ENCODE measurements at regions not wholly inside any gene's neighbourhood (a gene's known extent, or its start where the extent isn't known, plus 50 kb on each side); places are given as distances from the start of the nearest gene placed in this dataset.
A peak's percentile ranks its signal among the peaks of the same experiment; 100 is the strongest.

DNA sequence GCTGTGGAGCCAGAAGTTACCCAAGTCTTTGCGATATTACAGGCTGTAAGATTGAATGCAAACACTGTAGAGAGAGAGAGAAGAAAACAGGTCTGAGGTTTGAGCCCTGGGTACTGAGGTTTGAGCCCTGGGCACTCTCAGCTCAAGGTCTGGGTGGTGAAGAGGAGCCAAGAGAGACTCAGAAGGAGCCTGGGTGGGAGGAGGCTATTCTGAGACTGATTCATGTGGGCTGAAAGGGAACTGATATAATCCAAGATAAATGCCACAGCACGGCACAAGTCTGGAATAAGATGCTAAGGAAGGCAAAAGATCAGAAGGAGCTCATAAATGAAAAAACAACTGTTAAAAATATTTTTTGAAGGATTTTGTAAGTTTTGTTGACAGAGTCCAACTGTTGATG is 407.6 kb upstream of the HS6ST1 start:
- no peak for DNase-seq (ENCODE audit: low spot score)

DNA sequence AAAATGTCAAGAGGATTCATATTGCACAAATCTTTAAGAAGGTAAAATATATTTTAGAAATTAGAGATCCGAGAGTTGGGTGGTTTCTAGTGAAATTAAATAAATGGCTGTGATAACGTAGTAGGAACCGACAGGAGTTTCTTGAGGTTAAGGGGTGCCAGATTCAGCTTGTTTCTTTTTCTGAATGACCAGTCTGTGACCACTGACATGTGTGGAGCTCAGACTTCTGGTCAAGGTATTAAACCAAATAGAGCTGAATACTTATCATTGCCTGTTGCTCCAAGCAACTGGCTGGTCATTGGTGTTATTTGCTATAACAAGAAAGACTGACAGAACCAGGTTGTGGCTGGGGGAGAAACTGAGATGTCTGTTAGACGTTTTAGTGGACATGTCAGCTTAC is 408.2 kb upstream of the HS6ST1 start:
- DNase-seq (ENCODE audit: low spot score), result no peak

DNA sequence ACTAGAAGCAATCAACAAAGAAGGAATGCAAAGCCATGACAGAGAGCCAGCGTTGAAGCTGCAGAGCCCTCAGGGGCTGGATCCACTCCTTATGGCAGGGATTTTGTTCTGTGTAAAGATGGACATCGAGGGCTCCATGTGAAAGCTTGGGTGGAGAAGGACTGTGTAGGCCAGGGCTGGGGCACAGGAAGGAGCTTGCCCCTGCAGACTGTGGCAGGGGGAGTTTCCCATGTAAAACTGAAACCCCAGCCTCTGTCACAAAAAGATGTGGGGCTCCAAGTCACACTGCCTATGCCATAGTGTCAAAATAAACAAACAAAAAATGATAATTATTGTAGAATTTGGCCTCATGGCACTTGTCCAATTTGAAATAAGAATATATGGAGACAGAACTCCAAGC is 408.7 kb upstream of the HS6ST1 start:
- DNase-seq (ENCODE audit: low spot score), result no peak

DNA sequence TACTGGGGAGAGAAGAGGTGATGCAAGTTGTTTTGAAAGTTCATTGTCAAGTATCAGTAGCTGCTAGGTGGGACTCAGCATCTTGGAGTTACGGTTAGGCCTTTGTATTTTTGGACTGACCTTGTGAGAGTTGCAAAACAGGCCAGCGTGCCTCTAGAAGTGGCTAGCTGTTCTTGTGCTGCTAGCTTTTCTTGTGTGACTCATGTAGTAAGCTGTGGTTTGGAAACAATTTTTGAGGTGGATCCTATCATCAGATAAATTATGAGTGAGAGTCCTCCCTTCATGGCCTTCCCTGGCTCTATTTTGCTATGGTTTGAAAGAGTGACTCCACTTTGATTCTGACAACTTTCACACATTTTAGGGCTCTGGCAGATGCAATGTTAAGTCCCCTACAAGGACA is 409.2 kb upstream of the HS6ST1 start:
- DNase-seq (ENCODE audit: low spot score), result no peak

DNA sequence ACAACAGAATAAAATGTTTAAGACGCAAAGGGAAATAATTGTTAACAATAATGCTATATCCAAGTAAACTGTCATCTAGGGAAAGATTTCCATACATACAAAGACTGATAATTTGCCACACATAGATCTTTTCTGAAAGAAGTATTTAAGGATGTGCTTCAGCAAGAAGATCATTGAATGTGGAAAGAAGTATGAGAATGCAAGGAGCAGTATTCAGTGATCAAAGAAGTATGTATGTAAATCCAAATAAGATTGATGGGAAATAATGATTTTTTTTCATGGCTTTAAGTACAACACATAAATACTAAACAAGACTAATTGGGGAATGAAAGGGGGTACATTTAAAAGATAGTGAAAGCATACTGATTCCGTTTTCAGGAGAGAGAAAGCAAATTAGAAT is 410.4 kb upstream of the HS6ST1 start:
- DNase-seq (ENCODE audit: low spot score), result no peak

DNA sequence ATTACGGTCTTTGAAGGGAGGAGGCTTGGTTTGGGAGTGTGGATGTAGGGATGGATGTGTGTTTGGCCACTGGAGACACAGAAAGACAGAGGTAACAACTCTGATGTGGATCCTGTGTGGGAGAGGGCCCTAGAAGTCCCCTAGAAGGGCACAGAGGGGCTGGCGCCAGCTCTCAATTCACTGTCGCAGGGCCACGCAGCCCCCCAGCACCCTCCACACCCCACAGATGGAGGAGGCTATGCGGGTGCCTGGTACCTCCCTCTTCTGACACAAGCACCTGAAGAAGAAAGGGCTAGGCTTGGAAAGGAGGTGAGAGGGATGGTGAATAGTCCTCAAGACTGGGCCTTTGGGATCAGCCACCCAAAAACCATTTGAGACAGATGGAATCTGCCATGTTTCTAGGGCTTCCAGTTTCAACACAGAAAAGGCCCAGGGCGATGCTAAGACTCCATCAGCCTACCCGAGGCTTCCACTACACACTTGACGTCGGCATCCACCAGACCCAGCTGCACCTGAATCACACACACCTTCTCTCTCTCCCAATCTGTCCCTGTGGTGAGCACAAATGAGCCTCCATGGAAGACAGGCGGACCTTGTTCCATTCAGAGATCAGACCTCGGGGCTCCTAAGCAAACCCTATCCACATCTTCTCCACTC is 413.5 kb upstream of the HS6ST1 start:
- no peak for DNase-seq (ENCODE audit: low spot score)

DNA sequence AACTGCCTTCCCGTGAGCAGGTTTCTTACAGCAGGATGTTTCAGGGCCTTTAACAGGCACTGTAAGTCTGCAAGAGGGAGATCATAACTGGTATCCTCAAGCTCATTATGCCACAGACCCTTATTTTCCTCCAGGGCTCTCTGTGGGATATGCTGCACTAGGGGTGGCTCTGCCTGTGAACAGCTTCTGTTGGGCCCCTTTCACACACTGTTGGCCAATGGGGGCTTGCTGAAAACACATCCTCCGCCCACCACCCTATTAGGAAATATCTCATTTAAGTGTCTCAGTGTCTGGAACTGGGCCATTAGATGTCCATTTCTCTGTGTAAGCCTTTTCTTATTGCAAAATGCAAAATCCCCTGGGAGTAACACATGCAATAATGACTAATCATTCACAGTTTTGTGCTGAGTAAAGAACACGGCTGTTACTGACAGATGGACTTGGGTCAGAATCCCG is 414.3 kb upstream of the HS6ST1 start:
- peak; percentile 39 for DNase-seq (ENCODE audit: low spot score)

DNA sequence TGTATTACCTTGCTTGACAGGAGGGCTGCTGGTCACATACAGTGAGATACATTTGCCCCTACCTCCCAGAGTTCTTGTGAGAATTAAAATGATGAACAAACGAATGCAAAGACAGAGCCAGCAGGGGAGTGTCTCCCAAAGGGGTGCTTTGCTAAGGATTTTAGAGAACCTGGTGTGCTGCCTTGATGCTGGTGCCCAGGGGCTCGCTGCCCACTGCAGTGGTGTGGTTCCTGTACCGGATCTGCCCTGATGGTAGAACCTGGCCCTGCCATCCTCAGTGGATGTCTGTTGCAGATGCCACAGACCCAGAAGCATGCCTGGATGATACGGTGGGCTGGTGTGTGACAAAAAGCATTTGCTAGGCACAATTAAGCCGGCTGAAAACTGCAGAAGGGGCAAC is 414.8 kb upstream of the HS6ST1 start:
- DNase-seq (ENCODE audit: low spot score), result no peak

DNA sequence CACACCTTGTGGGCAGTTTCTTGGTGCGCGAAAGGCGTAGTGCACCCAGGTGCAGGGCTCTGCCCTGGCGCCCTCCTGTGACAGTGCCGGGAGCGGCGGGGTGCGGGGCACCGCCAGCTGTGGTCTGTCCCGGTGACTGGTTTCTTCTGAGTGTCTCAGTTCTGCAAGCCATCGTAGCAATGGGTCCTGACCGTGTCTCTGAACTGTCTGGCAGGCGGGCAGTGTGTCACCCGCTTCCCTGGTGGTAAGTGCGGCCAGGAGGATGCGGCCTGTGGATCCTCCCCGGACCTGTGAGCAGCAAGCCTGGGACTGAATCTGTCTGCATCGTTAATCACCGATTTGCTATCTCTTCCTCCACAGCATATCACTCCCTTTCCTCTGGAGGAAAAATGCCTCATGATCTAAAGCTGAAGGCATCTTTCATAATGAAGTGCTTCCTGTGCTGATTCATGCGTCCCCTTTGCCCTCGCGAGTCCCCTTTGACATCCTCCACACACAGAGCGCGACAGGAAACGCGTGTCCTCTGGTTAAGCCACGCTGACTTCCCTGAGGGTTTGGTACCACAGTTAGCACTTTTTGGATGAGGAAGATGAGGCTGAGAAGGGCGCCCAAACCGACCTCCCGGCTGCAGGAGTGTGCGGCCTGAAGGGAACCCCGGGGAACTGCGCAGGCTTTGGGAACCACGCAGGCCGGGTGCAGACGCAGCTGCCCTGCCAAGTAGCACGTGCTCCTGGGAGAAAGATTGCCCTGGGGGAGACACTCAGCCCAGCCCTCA is 416.0 kb upstream of the HS6ST1 start:
- peak; percentile 91 for DNase-seq (ENCODE audit: low spot score)

DNA sequence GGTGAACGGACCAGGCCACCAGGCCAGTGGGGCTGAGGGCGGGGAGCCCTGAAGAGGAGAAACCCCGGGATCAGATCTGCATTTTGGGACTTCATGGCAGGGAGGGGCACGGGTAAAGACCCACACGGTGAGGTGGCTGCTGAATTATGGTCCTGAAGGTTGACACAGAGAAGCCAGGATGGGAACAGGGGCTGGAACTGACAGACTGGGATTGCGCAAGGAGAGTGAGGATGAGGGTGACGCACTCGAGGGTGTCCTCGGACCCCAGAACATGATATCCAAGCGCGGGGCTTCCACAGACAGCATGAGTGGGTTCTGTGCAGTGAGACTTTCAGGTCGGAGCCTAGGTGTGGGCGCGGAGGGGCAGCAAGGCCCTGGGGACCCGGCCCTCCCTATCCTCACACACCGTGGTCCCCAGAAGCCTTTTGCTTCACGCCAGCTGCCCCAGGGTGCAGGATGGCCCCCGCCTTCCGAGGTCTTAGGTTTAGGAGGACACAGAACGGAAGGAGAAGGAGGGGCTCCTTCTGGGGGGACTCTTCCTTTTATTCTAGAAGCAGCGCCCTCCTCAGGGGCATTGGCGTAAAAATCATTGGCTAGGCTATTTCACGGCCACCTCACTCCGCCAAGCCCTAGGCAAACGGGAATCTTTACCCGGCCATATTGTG is 416.8 kb upstream of the HS6ST1 start:
- no peak for DNase-seq (ENCODE audit: low spot score)

DNA sequence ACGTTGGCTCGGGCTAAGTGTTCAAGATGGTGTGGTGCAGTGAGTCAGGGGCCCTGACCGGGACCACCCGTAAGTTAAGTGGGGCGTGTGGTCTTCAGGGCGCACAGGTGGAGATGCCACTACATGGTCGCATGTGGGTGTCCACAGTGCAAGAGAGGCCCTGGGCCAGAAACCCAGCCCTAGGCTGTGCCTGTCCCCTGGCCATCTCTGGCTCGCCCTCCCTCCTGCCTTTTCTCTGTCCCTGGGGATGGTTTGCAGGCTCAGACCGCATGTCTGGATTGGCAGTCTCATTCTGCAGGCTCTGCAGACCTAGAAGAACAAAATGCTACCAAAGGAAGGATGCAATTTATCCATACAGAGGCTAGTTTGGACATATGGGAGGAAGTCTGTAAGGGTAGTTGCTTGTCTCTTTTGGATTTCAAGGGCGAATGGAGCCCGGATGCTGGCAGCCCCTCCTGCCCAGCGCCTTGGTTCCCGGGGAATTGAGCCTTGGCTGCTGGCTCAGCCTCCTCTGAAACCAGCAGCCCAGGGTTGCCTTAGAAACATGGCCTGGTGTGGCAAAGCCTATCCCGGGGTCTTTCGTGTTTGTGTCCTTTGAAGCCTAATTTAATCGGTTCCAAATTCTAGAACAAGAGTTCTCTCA is 417.5 kb upstream of the HS6ST1 start:
- peak; percentile 48 for DNase-seq (ENCODE audit: low spot score)

DNA sequence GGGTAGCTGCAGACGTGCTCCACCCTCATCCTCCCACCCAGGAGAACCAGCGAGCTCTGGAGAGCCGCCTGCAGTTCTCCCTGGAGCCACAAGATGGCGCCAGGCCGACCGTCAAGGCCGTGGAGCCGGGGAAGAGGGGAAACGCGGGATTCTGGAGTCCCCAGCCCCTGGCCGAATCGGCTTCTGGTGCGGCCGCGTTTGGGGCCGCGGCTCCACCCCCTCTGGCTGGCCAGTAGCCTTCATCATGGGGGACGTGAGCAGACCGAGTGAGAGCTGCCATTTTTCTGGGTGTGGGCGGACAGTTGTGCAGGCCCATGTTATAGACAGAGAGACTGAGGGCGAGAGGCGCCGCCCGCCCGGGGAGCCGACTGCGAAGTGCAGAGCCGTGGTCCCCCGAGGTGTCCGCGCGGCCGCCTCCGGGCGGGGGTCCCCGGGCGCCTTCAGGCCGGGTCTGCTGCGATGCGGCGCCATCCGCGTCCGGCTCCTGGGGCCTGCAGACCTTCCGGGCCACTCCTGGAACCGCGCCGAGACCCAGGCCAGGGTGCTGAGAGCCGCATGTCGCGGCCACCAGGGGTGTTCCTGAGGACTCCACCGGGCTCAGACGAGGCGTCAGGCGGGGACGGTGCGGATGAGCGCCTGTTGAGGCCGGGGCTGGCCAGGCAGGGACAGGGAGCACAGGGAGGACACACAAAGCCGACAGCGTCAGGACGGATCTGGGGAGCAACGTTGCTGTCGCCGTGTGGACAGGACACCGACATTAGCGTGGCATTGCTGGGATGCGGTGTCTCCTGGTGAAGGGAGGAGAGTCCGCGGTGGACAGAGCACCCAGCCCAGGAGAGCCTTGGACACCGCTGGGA is 418.2 kb upstream of the HS6ST1 start:
- peak; percentile 81 for DNase-seq (ENCODE audit: low spot score)

DNA sequence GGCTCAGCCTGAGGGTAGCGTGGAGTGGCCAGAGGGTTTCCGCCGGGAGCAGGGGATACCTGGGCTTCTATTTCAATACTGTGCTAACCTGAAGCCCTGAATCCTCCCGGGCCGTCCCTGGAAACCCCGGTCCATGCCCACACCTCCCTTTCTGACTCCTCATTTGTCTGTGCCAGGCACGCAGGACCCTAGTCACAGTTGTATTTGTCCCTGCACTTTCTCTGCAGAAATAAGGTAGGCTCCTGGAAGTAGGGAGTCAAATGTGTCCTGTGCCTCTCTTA is 418.8 kb upstream of the HS6ST1 start:
- no peak for DNase-seq (ENCODE audit: low spot score)

DNA sequence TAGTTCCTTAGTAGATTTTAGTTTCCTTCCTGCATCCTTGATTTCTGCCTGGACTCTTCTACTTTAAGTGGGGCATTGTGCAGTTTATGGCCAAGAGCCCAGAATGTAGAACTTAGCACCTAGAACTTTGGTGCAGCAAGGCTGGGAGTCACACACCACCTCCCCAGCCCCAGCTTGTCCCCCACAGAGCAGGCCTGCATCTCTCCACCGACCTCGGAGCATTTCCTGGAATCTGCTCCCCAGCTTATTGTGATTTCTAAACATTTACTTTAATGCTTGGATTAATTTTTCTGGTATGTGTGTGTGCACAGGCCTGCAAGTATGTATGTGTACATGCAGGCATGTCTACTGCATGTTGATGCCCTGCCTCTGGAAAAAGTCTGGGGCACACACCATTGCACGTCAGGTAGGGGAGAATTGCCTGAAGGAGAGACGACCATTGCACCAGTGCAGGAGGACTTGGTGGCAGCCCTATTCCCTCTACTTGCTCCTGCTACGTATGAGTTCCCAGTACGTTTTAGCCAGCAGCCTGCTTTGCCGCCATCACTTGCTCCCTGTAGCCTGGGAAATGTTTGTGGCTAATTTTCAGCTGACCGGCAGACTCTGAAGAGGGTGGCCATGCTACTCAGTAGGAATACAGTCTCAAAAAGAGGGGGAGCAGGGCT is 419.9 kb upstream of the HS6ST1 start:
- DNase-seq (ENCODE audit: low spot score), result no peak

DNA sequence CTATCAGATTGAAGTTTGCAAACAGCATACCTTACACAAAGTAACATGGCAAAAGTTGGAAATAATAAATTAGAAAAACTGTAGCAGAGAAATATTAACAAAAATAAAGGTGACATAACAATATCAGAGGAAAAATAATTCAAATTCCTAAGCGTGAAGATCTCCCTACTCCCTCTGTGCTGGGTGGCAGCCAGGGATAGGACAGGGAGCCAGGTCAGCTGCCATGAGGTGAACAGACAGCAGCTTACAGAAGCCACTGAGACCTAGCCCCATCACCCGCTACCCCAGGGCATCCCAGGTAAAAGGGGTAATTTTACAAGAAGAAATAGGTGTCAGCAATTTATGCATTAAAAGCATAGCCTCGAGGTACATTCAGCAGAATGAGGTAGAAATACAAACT is 423.8 kb upstream of the HS6ST1 start:
- DNase-seq (ENCODE audit: low spot score), result no peak

DNA sequence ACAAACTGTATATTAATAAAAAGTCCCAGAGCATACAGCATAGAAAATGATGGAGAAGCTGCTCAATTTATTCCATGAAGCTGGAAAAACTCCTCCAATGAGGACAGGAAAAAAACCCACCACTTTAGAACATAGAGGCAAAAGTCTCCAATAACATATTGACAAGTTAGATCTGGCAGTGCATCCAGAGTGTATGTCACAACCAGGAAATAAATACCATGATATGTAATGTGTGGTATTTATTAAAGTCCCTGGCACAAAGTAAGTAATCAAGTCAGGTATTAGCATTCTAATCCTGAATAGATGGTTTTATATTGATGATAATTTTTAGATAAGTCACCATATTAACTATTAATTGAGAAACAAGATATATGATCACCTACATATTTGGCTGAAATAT is 427.3 kb upstream of the HS6ST1 start:
- DNase-seq (ENCODE audit: low spot score), result no peak

DNA sequence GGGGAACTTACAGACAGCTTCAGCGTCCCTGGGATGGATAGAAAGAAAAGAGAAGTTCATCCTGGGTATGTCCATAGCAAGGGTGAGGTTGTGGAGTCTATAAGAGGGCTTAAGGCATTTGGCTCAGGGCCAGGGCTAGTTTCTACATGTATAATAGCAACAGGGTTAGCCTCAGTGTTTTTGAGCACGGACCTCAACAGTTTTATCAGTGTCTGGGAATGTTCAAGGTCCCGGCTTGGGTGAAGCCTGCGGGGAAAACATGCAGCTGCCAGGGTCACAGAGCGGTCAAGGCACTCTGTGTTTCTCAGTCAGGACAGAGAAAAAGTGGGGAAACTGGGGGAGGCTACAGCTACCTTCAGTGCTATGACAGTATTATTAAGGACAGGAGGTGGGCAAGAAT is 427.7 kb upstream of the HS6ST1 start:
- no peak for DNase-seq (ENCODE audit: low spot score)

DNA sequence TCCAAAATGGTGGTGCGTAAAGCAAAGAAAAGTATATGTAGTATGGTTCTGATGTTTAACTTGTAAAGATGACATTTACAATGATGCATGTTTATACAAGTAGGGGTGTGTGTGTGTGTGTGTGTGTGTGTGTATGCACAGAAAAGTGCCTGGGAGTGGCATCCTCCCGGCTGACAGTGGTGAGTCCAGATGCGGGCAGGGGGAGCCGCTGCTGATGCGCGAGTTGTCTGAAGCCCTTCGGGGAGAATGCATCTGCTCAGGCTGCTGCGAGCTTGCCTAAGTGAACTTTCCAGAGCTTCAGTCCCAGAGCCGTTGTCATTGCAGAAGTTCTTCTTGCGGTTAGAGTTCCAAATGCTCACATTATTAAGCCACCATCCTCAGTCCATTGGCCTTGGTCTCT is 429.7 kb upstream of the HS6ST1 start:
- no peak for DNase-seq (ENCODE audit: low spot score)

DNA sequence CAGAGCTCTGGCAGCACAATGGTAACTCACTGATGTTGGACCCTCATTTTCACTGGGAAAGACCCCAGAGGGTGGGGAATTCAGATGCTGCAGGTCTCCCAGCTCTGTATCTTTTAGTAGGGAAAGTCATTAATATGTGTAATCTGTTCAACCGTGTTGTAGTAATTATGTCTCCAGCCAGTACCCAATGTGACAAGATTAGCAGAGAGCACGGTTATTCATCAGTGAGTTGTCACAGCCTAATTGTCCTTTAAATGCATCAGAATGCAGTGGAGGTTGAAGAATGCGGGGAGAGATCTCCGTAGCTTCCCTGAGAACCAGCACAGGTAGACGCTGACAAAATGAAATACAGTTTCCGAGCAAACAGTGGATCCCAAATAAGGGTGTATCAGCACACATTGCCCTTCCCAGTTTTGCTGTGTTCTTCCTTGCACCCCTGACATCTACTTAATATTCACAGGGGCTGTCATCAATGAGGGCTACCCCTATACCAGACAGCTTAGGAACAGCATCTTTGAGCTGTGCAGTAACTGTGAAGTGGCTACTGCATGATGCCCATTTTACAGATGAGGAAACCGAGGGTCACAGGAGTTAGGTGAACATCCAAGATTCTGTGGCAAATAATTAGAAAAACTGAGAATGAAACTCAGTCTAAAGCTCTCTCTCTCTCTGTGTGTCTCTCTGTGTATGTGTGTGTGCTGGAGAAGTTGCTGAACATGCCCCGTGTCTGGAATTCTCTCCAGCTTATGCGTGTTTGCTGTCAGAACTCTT is 430.4 kb upstream of the HS6ST1 start:
- DNase-seq (ENCODE audit: low spot score), result no peak

DNA sequence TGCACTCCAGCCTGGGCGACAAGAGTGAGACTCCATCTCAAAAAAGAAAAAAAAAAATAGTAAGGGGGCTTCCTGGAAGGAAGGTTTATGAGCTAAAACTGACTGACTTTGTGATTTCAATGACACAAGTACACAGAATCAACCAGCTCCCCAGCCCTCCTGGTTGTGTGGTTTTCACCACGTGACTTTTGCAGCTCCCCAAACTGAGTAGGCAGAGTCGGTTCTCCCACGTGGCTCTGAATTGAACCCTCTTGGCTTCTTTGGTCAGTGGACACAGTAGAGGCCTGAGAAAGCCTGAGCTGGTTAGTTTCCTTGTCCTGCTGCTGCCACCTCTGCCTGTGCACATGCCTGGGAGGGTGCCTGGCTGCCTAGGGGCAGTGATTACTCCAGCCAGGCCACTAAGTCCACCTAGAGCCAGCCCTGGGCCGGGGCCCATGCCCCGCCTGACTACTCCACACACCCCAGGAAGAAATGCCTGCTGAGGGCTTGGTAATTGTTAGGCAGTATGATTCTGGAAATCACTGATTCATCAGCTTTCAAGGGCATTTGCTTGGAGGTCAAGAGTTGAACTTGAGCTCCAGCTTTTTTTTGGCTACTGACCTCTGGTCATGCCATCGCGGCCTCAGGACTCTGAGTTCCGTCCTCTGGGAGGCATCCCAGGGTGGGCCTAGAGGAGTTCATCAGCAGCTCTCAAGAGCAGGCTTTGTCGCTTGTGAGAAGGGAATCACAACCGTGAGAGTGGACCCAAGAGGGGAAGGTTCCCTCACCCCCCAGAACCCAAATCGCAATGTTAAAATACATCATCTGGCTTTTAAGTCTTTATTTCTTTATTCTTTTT is 431.9 kb upstream of the HS6ST1 start:
- DNase-seq (ENCODE audit: low spot score), result no peak
